Uterus (tissue), 3 donors: ENCODE measurements at regions not wholly inside any gene's neighbourhood (a gene's known extent, or its start where the extent isn't known, plus 50 kb on each side); places are given as distances from the start of the nearest gene placed in this dataset.

Experiments
- DNase-seq, 2 donors: peaks; one replicate each; pipeline ENCODE4 v3.0.0-alpha.2; 2019 to 2020
- H3K27ac ChIP-seq, 2 donors: fragments of 200-600 bp; sonication (generic); 1 replicate in 1 of 2; 2 replicates in 1 of 2; pipeline ENCODE4 v1.5.1; 2016 to 2018
- H3K27me3 ChIP-seq, 2 donors: fragments of 200-600 bp; sonication (generic); one replicate each; pipeline ENCODE4 v1.5.1; 2018 to 2019; ENCODE audit warnings: control low read depth in 1 of 2
- H3K36me3 ChIP-seq, 2 donors: fragments of 200-600 bp; sonication (generic); one replicate each; pipeline ENCODE4 v1.5.1; 2019; ENCODE audit warnings: control low read depth in 1 of 2
- H3K4me1 ChIP-seq, 2 donors: fragments of 200-600 bp; sonication (generic); one replicate each; pipeline ENCODE4 v1.5.1; 2018 to 2019; ENCODE audit warnings: control low read depth in 1 of 2
- H3K4me3 ChIP-seq, 2 donors: fragments of 200-600 bp; sonication (generic); 1 replicate in 1 of 2; 2 replicates in 1 of 2; pipeline ENCODE4 v1.5.1; 2018 to 2019; ENCODE audit warnings: mild to moderate bottlenecking in 1 of 2
- H3K9me3 ChIP-seq, 2 donors: fragments of 200-600 bp; sonication (generic); one replicate each; pipeline ENCODE4 v1.5.1; 2019; ENCODE audit warnings: control low read depth in 1 of 2
- CTCF ChIP-seq, 4 experiments: fragments of 200-600 bp in 2 of 4; fragments of 450-650 bp in 2 of 4; sonication (generic) in 2 of 4; IDR thresholded peaks; one replicate each; pipeline ENCODE4 v1.5.1; 2016 to 2019; ENCODE audit warnings: antibody characterized with exemption in 4 of 4, mild to moderate bottlenecking in 2 of 4, moderate library complexity in 1 of 4
- POLR2A ChIP-seq, 2 donors: fragments of 450-650 bp; IDR thresholded peaks; one replicate each; pipeline ENCODE4 v1.6.1; 2016; ENCODE audit warnings: antibody characterized with exemption in 2 of 2, mild to moderate bottlenecking in 1 of 2, moderate library complexity in 1 of 2
- intact Hi-C: fragments of 100-400 bp; cut with DNase I; formaldehyde crosslinking; loops from one replicate; pipeline ENCODE4 v1.15.1; 2023; ENCODE audit warnings: low total_unique reads
- donor health status: DM: yes; HTN: yes; CAD: no.

- Histone ChIP-seq H3K27me3 (no peaks in the 10 kb centered on the region), H3K36me3 (no peaks in the 10 kb centered on the region), H3K9me3 (no peaks in the 10 kb centered on the region), H3K4me1 (no peaks in the 10 kb centered on the region), H3K4me3 (no peak overlapping the region), H3K27ac (no peak overlapping the region)
- DNase-seq = no peak
- intact Hi-C loops = no loop called here
- TF ChIP-seq CTCF (IDR thresholded peaks at IDR 0.05) (no peak), POLR2A (IDR thresholded peaks at IDR 0.05) (no peak)
These were observed 131.1 kb downstream of the OLIG3 start for GRCh38 chr6:137362878-137363804.

DNA sequence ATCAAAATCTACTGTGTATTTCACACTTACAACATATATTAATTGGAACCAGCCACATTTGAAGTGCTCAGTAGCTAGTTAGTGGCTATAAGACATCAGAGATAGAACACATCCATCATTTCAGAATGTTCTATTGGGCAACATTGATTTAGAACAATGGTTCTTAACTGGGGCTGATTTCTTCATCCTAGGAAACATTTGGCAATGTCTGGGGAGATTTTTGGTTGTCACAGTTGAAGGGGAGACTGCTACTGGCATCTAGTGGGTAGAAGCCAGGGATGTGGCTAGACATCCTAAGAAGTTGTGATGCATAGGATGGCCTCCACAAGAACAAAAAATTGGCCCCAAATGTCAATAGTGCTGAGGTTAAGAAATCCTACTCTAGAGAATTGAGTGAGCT is 132.5 kb downstream of the OLIG3 start:
- Histone ChIP-seq H3K36me3 (no peaks in the 10 kb centered on the region), H3K9me3 (no peaks in the 10 kb centered on the region), H3K4me3 (no peak overlapping the region), H3K27ac (no peak overlapping the region), H3K4me1 (no peaks in the 10 kb centered on the region), H3K27me3 (no peaks in the 10 kb centered on the region)
- no peak for DNase-seq
- TF ChIP-seq POLR2A (IDR thresholded peaks at IDR 0.05) (no peak), CTCF (IDR thresholded peaks at IDR 0.05) (no peak)
- intact Hi-C loops = no loop called here

GRCh38 chr6:137358273-137358672 is 135.9 kb downstream of the OLIG3 start:
- TF ChIP-seq POLR2A (IDR thresholded peaks at IDR 0.05) = no peak
- H3K27me3 ChIP-seq = no peaks in the 10 kb centered on the region
- no peaks in the 10 kb centered on the region for H3K36me3 ChIP-seq
- H3K27ac ChIP-seq = no peak overlapping the region
- intact Hi-C loops = no loop called here
- DNase-seq = no peak
- no peaks in the 10 kb centered on the region for H3K4me1 ChIP-seq
- no peaks in the 10 kb centered on the region for H3K9me3 ChIP-seq
- no peak overlapping the region for H3K4me3 ChIP-seq

GRCh38 chr6:137357948-137358266 is 136.3 kb downstream of the OLIG3 start:
- H3K36me3 ChIP-seq = no peaks in the 10 kb centered on the region
- intact Hi-C loops = no loop called here
- DNase-seq = no peak
- H3K4me3 ChIP-seq = no peak overlapping the region
- TF ChIP-seq POLR2A (IDR thresholded peaks at IDR 0.05) (no peak), CTCF (IDR thresholded peaks at IDR 0.05) (no peak)
- no peaks in the 10 kb centered on the region for H3K4me1 ChIP-seq
- H3K27me3 ChIP-seq = no peaks in the 10 kb centered on the region
- no peak overlapping the region for H3K27ac ChIP-seq
- H3K9me3 ChIP-seq = no peaks in the 10 kb centered on the region

DNA sequence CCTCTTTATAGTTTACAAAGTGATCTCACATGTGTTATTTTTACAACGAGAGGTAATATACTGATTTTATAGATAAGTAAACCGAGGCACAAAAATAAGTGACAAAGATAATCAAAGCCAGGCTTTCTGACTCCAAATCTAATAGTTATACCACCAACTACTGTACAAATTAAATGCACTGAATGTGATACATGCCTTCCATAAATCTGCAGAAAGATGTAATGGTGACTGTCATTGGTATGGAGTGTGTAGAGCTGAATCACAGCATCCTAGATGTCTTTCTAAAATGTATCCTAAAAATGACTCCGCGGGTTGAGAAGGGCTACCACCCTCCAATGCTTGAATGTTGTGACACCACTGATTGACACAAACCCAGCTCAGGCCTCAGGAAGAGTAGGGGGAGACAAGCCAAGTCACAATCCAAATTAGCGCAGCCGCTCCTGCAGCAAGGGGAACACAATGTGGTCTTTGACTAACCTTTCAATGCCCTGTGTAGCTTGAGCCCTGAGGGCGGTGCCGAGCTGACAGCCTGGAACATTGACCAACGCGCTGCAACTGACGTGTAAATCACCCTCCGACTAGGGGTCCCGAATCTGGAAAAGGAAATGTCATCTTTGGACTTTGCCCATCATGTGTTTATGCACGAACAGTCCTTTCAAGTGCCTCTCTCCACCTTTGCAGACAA is 136.8 kb downstream of the OLIG3 start:
- no peak for DNase-seq
- no peak overlapping the region for H3K27ac ChIP-seq
- TF ChIP-seq CTCF (IDR thresholded peaks at IDR 0.05) = no peak
- TF ChIP-seq POLR2A (IDR thresholded peaks at IDR 0.05) = no peak
- H3K4me1 ChIP-seq = no peaks in the 10 kb centered on the region
- no peak overlapping the region for H3K4me3 ChIP-seq
- intact Hi-C loops = no loop called here
- H3K27me3 ChIP-seq = no peaks in the 10 kb centered on the region
- no peaks in the 10 kb centered on the region for H3K36me3 ChIP-seq
- H3K9me3 ChIP-seq = no peaks in the 10 kb centered on the region
